H1 (cell line): ENCODE measurements at regions not wholly inside any gene's neighbourhood (a gene's known extent, or its start where the extent isn't known, plus 50 kb on each side); places are given as distances from the start of the nearest gene placed in this dataset.

ENCODE experiments used
- CTCF ChIA-PET: fragments of 300-600 bp; sonication (Branson Sonifier 250); formaldehyde crosslinking; loops from one replicate; lab custom pipeline; 2021; ENCODE audit not compliant: partially characterized antibody; lab: Charles Lee
- POLR2A ChIA-PET: fragments of 300-600 bp; sonication (Branson Sonifier 250); formaldehyde crosslinking; loops from one replicate; lab custom pipeline; 2021; ENCODE audit warnings: inconsistent platforms; ENCODE audit not compliant: partially characterized antibody; lab: Charles Lee
- DNase-seq, 2 experiments: peaks; one replicate each; pipeline versions ENCODE4 v3.0.0 to v3.0.0-alpha.2; 2010 to 2022; ENCODE audit warnings: low spot score in 2 of 2, low read depth in 1 of 2, mixed read lengths in 1 of 2
- FAIRE-seq: peaks from 2 replicates; lab custom pipeline; 2011; peaks lifted over from hg19 to GRCh38; lab: Jason Lieb, UNC
- H2AFZ ChIP-seq: 2 replicates; pipeline ENCODE4 v1.8.1; 2012; ENCODE audit warnings: low read length, inconsistent platforms
- H2AK5ac ChIP-seq: 2 replicates; pipeline ENCODE4 v1.6.1; 2013; ENCODE audit warnings: low read depth, low read length
- H2BK120ac ChIP-seq: replicated peaks from 2 replicates; pipeline ENCODE3; 2013; ENCODE audit warnings: low read depth, low read length, inconsistent platforms
- H2BK12ac ChIP-seq: 2 replicates; pipeline ENCODE4 v1.6.1; 2013; ENCODE audit warnings: low read depth, low read length
- H2BK15ac ChIP-seq: 2 replicates; pipeline ENCODE4 v1.6.1; 2013; ENCODE audit warnings: low read length
- H2BK20ac ChIP-seq: 2 replicates; pipeline ENCODE4 v1.6.1; 2013; ENCODE audit warnings: low read length
- H2BK5ac ChIP-seq: 2 replicates; pipeline ENCODE4 v1.6.1; 2013; ENCODE audit warnings: low read depth, low read length
- H3K14ac ChIP-seq: 2 replicates; pipeline ENCODE4 v1.6.1; 2013; ENCODE audit warnings: inconsistent platforms; ENCODE audit not compliant: insufficient read length
- H3K18ac ChIP-seq: 2 replicates; pipeline ENCODE4 v1.6.1; 2013; ENCODE audit warnings: low read length; ENCODE audit errors: extremely low read depth
- H3K23ac ChIP-seq: 2 replicates; pipeline ENCODE4 v1.6.1; 2013; ENCODE audit warnings: inconsistent platforms; ENCODE audit not compliant: insufficient read length
- H3K23me2 ChIP-seq: 2 replicates; pipeline ENCODE4 v1.6.1; 2013; ENCODE audit warnings: low read depth, low read length
- H3K27ac ChIP-seq: 2 replicates; pipeline ENCODE4 v1.6.1; 2011; ENCODE audit warnings: low read depth, low read length, inconsistent platforms
- H3K27me3 ChIP-seq, 4 experiments: replicated peaks in 1 of 4; 1 replicate in 1 of 4; 2 replicates in 3 of 4; pipeline versions ENCODE4 v1.6.1 to v1.8.1; 2011 to 2013; ENCODE audit warnings: low read length in 3 of 4, mild to moderate bottlenecking in 3 of 4, inconsistent platforms in 2 of 4, mixed read lengths in 2 of 4, moderate library complexity in 1 of 4; ENCODE audit not compliant: control insufficient read depth in 3 of 4, insufficient read depth in 3 of 4; ENCODE audit errors: extremely low read depth in 1 of 4
- H3K36me3 ChIP-seq, 4 experiments: 2 replicates each; pipeline versions ENCODE4 v1.6.1 to v1.8.1; 2011 to 2013; ENCODE audit warnings: mild to moderate bottlenecking in 4 of 4, low read length in 3 of 4, moderate library complexity in 2 of 4, control low read depth in 1 of 4, inconsistent platforms in 1 of 4; ENCODE audit not compliant: insufficient read depth in 4 of 4, control insufficient read depth in 2 of 4
- H3K4ac ChIP-seq: replicated peaks from 2 replicates; pipeline ENCODE3; 2013; ENCODE audit warnings: low read length, low read depth, mixed read lengths, inconsistent platforms; ENCODE audit not compliant: insufficient read length
- H3K4me1 ChIP-seq, 4 experiments: replicated peaks in 1 of 4; 1 replicate in 1 of 4; 2 replicates in 3 of 4; pipeline versions ENCODE4 v1.6.1 to v1.8.1; 2011 to 2013; ENCODE audit warnings: low read length in 3 of 4, inconsistent platforms in 2 of 4, mixed read lengths in 1 of 4; ENCODE audit not compliant: insufficient read depth in 4 of 4, control insufficient read depth in 3 of 4
- H3K4me2 ChIP-seq, 2 experiments: 2 replicates each; pipeline versions ENCODE4 v1.6.1 to v1.8.1; 2011 to 2013; ENCODE audit warnings: low read depth in 2 of 2, low read length in 2 of 2, control low read depth in 1 of 2, inconsistent platforms in 1 of 2, mild to moderate bottlenecking in 1 of 2; ENCODE audit not compliant: insufficient read depth in 1 of 2
- H3K4me3 ChIP-seq, 4 experiments: fragments of 200-600, 300-600 bp in 1 of 4; sonication (generic), shearing (Covaris generic), sonication (Bioruptor Twin) in 1 of 4; 2 replicates each; pipeline versions ENCODE4 v1.5.1 to v1.8.1; 2011 to 2016; ENCODE audit warnings: low read length in 4 of 4, low read depth in 3 of 4, control low read depth in 2 of 4, inconsistent platforms in 2 of 4, mild to moderate bottlenecking in 2 of 4, mixed read lengths in 1 of 4, moderate library complexity in 1 of 4; ENCODE audit not compliant: insufficient read depth in 2 of 4; ENCODE audit errors: extremely low read depth in 1 of 4
- H3K56ac ChIP-seq: replicated peaks from 2 replicates; pipeline ENCODE3; 2013; ENCODE audit warnings: low read depth, mild to moderate bottlenecking, mixed read lengths, low read length, inconsistent platforms; ENCODE audit not compliant: insufficient read length
- H3K79me1 ChIP-seq: 2 replicates; pipeline ENCODE4 v1.6.1; 2013; ENCODE audit warnings: low read depth, low read length, control low read depth
- H3K79me2 ChIP-seq, 2 experiments: 2 replicates each; pipeline versions ENCODE4 v1.6.1 to v1.8.1; 2012 to 2013; ENCODE audit warnings: low read length in 2 of 2, mild to moderate bottlenecking in 2 of 2, inconsistent platforms in 1 of 2; ENCODE audit not compliant: insufficient read depth in 2 of 2, control insufficient read depth in 1 of 2
- H3K9ac ChIP-seq, 4 experiments: replicated peaks in 1 of 4; 1 replicate in 1 of 4; 2 replicates in 3 of 4; pipeline versions ENCODE4 v1.6.1 to v1.8.1; 2011 to 2013; ENCODE audit warnings: low read depth in 3 of 4, low read length in 3 of 4, control low read depth in 2 of 4, mild to moderate bottlenecking in 2 of 4, moderate library complexity in 2 of 4, inconsistent platforms in 1 of 4; ENCODE audit errors: extremely low read depth in 1 of 4
- H3K9me3 ChIP-seq, 2 experiments: 2 replicates each; pipeline versions ENCODE4 v1.6.1 to v1.8.1; 2012 to 2013; ENCODE audit warnings: mild to moderate bottlenecking in 2 of 2, moderate library complexity in 2 of 2, control low read depth in 1 of 2, inconsistent platforms in 1 of 2, low read depth in 1 of 2, low read length in 1 of 2, mixed read lengths in 1 of 2; ENCODE audit not compliant: insufficient read depth in 2 of 2
- H4K20me1 ChIP-seq, 2 experiments: replicated peaks in 1 of 2; 2 replicates each; pipeline versions ENCODE3 to v1.8.1; 2011 to 2013; ENCODE audit warnings: inconsistent platforms in 2 of 2, low read length in 2 of 2, mild to moderate bottlenecking in 1 of 2; ENCODE audit not compliant: insufficient read depth in 2 of 2, control insufficient read depth in 1 of 2
- H4K5ac ChIP-seq: 2 replicates; pipeline ENCODE4 v1.6.1; 2013; ENCODE audit warnings: low read length, low read depth, mixed read lengths, inconsistent platforms; ENCODE audit not compliant: insufficient read length
- H4K8ac ChIP-seq: 2 replicates; pipeline ENCODE4 v1.8.0; 2013; ENCODE audit warnings: mild to moderate bottlenecking, moderate library complexity, low read length, inconsistent platforms; ENCODE audit not compliant: insufficient read depth; ENCODE audit errors: extremely low read depth
- H4K91ac ChIP-seq: replicated peaks from 2 replicates; pipeline ENCODE3; 2013; ENCODE audit warnings: low read length, mixed read lengths, inconsistent platforms; ENCODE audit not compliant: insufficient read length
- CREB1 ChIP-seq: IDR thresholded peaks from 2 replicates; pipeline ENCODE4 v1.6.1; 2012; ENCODE audit warnings: inconsistent platforms
- EZH2 ChIP-seq: fragments of 200-600 bp; sonication (generic); IDR thresholded peaks from 2 replicates; pipeline ENCODE4 v1.7.1; 2012; ENCODE audit warnings: low read depth, mild to moderate bottlenecking, moderate library complexity, low read length, inconsistent platforms; ENCODE audit not compliant: severe bottlenecking
- SAP30 ChIP-seq: fragments of 300-600 bp; sonication (generic); IDR thresholded peaks from 2 replicates; pipeline ENCODE4 v1.7.1; 2012; ENCODE audit warnings: low read length, moderate library complexity, mild to moderate bottlenecking, inconsistent platforms; ENCODE audit not compliant: insufficient read depth, insufficient replicate concordance
- WGBS, 2 experiments: shearing (Covaris generic) in 1 of 2; methylation state at CpG; one replicate each; pipeline versions ENCODE4 v1.1.6 to v1.1.7; 2013 to 2015; ENCODE audit warnings: low lambda C conversion rate in 2 of 2, mixed read lengths in 2 of 2, inconsistent platforms in 1 of 2, low coverage in 1 of 2, missing lambda C conversion rate in 1 of 2; ENCODE audit not compliant: insufficient replicate concordance in 2 of 2, insufficient coverage in 1 of 2, insufficient read length in 1 of 2; ENCODE audit errors: extremely low coverage in 1 of 2, missing lambda C conversion rate in 1 of 2; 5-methylcytosine and 5-hydroxymethylcytosine counted together
- TF ChIP-seq, protein P1 (sequence below): IDR thresholded peaks from 2 replicates; pipeline ENCODE4 v1.6.1; 2011; ENCODE audit warnings: low read depth, mild to moderate bottlenecking, low read length; ENCODE audit not compliant: insufficient read depth

DNA sequence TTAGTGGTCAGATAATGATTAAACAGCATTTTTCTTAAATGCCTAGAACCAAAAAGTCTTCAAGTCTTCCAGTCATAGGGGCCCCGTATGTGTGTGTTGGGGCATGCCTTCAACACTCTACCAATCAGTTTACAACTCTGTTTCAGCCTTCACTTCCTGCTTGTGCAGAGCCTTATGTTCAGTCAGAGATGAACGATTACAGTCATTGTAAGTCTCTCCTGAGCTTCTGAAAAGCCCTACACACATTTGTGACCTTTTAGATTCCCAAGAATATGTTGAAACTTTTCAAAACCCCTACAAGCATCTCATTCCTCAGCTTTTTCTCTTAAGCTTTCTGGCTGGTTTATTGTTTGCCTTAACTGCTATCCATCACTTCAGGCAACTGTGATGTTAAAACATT, 591.2 kb downstream of the ZNF674 start:
- DNase-seq (no peak), FAIRE-seq (peak; percentile 60)
- H3K4me1 ChIP-seq, result no peaks in the 10 kb centered on the region
- H4K91ac ChIP-seq, result no peak overlapping the region
- H2BK120ac ChIP-seq, result no peak overlapping the region
- H4K8ac ChIP-seq, result no peak overlapping the region
- CTCF ChIA-PET, result interaction anchor here (1.1 kb wide), 1 partner anchor 34 kb away, joined by 3 read pairs; no protein-coding TSS in a partner anchor
- H4K20me1 ChIP-seq, result no peaks in the 10 kb centered on the region
- H3K79me2 ChIP-seq, result no peaks in the 10 kb centered on the region
- H3K14ac ChIP-seq, result no peak overlapping the region
- H3K18ac ChIP-seq, result no peak overlapping the region
- no peak overlapping the region for H2BK12ac ChIP-seq
- no peaks in the 10 kb centered on the region for H3K79me1 ChIP-seq
- H3K9ac ChIP-seq, result no peak overlapping the region
- H3K27ac ChIP-seq, result no peak overlapping the region
- H3K4me3 ChIP-seq, result no peak overlapping the region
- H3K4me2 ChIP-seq, result no peak overlapping the region
- no peak overlapping the region for H2BK20ac ChIP-seq
- no peak overlapping the region for H3K56ac ChIP-seq
- H3K4ac ChIP-seq, result no peak overlapping the region
- POLR2A ChIA-PET, result no interaction called here
- no peaks in the 10 kb centered on the region for H3K9me3 ChIP-seq
- no peaks in the 10 kb centered on the region for H3K36me3 ChIP-seq
- 85% methylated on average over 2 of the region's 2 CpGs; no CpG with 5 or more reads in 1 of the 2 experiments for WGBS, 2 experiments
- no peak overlapping the region for H2BK5ac ChIP-seq
- no peaks in the 10 kb centered on the region for H3K23me2 ChIP-seq
- no peak overlapping the region for H2BK15ac ChIP-seq
- no peak overlapping the region for H4K5ac ChIP-seq
- H2AK5ac ChIP-seq, result no peak overlapping the region
- no peak overlapping the region for H2AFZ ChIP-seq
- H3K27me3 ChIP-seq, result no peaks in the 10 kb centered on the region
- no peak overlapping the region for H3K23ac ChIP-seq
- no peak for TF ChIP-seq EZH2
- TF ChIP-seq, protein P1, sequence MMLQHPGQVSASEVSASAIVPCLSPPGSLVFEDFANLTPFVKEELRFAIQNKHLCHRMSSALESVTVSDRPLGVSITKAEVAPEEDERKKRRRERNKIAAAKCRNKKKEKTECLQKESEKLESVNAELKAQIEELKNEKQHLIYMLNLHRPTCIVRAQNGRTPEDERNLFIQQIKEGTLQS, result no peak
- no peak for TF ChIP-seq CREB1
- no peak for TF ChIP-seq SAP30
